Adrenal gland (tissue), 5 donors: ENCODE measurements at regions not wholly inside any gene's neighbourhood (a gene's known extent, or its start where the extent isn't known, plus 50 kb on each side); places are given as distances from the start of the nearest gene placed in this dataset.

ENCODE experiments used
- CTCF ChIP-seq, 6 experiments: fragments of 450-650 bp in 4 of 6; fragments of 200-600 bp in 2 of 6; sonication (generic) in 1 of 6; IDR thresholded peaks; 1 replicate in 5 of 6; 2 replicates in 1 of 6; pipeline versions ENCODE4 v1.5.1 to v1.8.0; 2016 to 2021; ENCODE audit warnings: antibody characterized with exemption in 6 of 6, mild to moderate bottlenecking in 2 of 6, moderate library complexity in 1 of 6
- POLR2A ChIP-seq, 2 donors: fragments of 450-650 bp; IDR thresholded peaks; one replicate each; pipeline ENCODE4 v1.6.1; 2017; ENCODE audit warnings: antibody characterized with exemption in 2 of 2, mild to moderate bottlenecking in 2 of 2, moderate library complexity in 1 of 2
- donor health status: DM: no; HTN: no; CAD: no.

DNA sequence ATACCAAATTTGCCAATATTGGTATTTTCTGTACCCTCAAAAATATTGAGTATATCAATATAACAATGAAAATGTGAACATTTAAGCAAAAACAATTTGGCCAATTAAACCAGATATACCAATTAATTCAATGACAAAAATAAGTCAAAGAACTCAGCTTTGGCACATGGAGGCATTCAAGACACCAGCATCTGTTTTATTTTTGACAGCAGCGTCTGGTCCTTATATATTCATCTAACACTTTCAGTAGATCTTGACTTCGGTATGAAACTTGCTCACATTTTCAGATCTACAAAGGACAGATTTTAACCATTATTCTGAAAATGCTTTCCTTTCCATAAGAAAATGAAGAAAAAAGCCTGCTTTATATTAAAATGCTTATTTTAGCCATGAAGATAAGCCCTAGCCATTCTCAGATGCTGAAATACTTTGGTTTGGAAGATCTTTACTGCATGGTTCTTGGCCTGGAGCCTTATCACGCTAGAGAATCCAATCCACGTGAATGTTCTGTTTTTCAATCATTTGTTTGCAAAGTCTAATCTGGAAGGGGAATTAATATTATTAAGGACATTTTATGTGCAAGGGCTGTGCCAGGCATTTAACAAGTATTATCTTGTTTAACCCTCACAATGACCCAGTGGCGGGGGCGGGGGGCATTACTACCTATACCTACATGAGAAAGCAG lies 132.2 kb downstream of the DLEU7 start:
- no peak for TF ChIP-seq POLR2A (IDR thresholded peaks at IDR 0.05)
- TF ChIP-seq CTCF (IDR thresholded peaks at IDR 0.05): no peak
